Colon (tissue), 2 donors: ENCODE measurements at regions not wholly inside any gene's neighbourhood (a gene's known extent, or its start where the extent isn't known, plus 50 kb on each side); places are given as distances from the start of the nearest gene placed in this dataset.
A peak's percentile ranks its signal among the peaks of the same experiment; 100 is the strongest.
"Not testable (repeated sequence)": the region's sequence is repeated elsewhere in the genome, so short reads cannot be mapped to it uniquely, and the experiment has no call there.

Experiments used
- FAIRE-seq: peaks from 2 replicates; lab custom pipeline; 2012; peaks lifted over from hg19 to GRCh38; lab: Jason Lieb, UNC
- donor health status: control.
- donor health status: control.

DNA sequence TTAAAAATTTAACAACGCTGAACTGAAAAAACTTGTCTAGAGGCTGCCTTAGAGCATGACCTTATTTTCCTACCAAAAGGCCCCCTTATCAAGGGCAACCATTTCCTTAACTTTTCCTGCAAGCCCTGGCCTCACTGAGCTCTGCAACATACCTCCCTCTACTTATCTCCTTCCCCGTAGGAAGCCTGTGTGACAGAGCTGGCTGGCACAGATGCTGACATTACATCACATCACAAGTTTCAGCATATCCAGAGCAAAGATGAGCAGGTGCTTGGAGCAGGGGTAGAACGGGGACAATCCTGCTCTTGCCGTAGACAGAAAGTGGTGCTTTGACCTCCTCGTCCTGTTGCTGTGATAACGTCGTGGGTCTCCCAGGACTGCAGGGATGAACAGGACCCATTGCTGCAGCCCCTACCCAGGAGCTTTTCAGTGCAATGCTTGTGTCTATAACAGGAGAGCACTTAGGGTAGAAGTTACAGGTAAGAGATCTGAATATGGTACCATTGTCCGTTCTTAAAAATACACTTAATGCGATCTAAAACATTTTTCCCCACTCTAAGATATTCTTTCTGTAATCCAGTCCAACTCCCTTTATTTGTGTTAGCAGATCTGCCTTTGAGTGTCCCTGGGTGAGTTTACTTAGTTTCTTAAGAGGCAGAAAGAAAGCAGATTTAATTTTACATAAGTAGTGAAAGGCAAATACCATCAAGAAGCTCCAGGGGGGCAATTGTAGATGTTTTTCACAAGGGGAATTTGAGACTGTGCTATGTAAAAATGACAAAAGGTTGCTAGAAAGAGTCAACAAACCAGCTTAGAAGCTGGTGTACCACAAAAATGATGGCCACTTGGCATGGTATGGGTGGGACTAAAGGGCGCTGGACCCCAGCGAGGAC is 101.9 kb upstream of the EFNA5 start:
- no peak for FAIRE-seq

DNA sequence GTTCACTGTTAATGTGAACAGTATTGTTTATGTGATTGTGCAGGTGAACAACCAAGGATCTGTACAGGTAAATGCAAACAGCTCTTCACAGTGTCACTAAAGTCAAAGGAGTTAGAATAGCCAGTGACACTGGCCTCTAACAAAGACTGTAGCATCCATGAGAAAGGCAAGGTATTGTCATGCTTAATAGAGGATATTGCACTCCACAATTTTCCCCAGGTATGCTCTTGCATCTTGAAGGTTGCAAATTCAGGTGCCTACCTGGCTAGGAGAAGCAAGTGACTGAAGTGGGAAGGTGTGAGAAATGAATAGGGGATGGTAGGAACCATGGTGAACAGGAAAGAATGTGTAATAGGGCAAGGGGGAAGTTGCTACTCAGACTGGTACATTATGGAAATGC is 101.2 kb upstream of the EFNA5 start:
- no peak for FAIRE-seq

DNA sequence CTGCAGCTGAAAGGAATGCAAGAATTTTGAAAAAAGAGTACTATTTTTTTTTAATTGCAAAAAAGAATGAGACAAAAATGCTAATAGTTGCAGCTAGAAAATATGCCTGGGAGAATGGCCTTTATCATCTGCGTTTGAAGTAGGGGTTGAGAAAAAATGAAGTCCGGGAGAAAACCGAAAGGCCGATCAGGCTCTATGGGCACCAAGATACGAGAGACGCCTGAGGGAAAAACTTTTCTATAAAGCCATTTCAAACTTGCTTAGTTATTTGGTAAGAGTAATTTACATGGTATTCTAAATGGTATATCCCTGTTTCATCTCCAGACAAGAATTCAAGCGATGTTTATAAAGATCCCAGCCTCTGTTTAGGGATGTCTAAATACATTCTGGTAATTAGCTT is 99.3 kb upstream of the EFNA5 start:
- no peak for FAIRE-seq

DNA sequence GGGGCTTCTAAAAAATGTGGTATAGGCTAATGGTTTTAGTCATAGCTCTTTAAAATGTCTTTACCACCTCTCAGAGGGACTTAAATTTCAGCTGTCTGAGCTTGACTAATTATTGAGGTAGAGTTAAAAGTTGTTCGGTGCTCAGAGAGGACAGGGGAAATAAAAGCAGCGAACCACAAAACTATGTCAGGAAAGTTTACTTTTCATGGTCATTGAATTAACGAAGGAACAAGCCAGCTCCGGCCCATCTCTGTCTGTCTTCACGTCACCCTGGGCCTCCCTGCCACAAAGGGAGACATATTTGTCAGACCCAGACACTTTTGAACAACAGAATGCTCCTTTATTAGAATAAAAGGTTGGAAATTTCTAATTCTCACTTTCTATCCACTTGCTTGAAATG is 98.8 kb upstream of the EFNA5 start:
- FAIRE-seq: no peak

DNA sequence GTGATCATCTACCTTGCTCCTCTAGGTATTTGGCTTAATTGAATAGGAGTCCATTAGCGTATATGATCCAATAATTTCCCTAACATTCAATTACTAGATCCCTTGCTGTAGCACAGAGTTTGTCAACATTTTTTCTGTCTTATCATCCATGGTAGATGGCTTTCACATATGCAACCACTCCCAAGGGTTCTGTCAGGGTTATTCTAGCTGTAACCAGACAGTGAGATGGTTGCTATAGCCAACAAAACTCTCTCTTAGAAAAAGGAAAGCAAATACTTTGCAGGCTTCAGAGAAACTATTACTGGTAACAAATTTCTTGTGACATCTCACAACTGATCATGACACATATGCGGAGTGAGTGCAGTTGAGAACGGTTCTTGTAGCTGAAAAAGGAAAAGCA is 96.2 kb upstream of the EFNA5 start:
- no peak for FAIRE-seq

DNA sequence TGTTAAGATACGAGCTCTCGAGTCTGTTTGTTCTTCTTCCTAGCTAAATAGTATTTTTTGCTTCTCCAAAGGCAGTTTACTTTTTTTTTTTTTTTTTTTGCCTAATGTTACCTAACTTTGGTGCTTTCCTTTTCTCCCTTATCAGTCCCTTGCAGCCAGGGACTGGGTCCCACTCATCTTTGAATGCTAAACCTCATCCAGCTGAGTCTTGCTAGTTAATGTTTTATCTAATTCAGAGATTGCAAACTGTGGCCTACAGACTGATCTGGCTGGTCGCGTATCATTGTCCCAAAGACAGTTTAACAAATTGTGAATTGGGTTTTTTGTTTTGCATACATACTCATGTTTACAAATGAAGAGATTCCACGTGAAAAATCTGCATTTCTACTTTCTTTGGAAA is 95.7 kb upstream of the EFNA5 start:
- FAIRE-seq: no peak

DNA sequence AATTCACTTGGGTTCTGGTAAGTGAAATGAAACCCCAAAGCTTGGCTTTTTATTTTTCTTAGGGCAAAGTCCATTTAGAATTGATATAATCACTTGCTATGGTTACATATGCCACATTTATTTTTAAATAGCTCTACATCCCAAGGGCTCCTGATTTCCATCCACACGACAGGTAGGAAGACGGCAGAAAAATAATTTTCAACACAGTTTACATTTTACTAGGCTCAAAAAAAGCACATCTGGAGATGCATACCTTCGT is 95.0 kb upstream of the EFNA5 start:
- FAIRE-seq: no peak

DNA sequence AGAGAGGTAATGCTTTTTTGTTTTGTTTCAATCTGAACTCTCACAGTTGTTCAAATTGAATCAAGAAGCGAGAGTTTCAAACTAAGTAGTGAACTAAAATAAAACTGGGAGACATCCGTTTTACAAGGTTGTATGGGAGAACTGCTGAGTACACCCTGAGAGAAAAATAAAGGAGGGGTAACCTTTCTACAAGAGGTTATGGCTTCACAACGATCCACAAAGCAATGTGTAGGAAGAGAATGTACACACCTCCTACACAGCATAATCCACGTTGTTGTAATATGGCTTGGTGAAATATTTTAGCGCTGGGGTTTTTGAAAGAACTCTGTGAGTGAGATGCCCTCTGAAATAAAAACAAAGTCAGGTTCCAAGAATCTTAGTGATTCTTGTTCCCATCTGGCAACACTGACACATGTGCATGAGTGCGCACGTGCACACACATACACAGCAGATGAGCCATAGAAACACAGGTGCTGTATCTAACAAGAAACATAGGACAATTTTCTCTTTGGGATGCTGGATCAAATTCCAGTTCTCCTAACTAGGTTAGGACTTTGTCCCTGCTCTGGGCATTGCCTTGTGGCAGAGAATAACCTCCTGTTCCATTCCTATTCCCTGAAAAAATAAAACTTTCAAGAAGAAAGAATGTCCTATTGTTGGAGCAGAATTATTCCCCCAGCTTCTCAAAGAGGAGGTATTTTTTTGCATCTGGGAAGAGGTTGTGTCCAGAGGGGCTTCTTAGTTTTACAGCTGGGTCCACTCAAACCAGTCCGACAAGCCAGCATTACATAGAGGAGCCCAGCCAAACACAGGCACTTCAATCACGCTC is 94.5 kb upstream of the EFNA5 start:
- no peak for FAIRE-seq

DNA sequence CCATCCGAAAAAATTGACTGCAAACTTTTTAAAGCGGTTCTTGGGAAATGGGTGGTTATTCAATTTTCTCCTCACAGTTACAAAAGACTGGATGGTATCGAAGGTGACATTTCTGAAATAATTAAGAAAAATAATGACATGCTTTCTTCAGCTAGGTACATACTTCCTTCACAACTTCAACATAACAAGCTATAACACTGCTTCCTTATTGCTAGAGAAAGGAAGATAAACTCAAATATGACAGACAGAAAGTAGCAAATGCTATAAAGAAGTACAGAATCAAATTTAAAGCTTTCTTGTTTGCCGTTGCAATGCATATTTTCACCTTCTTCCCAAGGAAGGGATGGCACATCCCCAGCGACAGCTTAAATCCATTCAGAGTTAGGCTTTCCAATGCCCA is 93.5 kb upstream of the EFNA5 start:
- no peak for FAIRE-seq

DNA sequence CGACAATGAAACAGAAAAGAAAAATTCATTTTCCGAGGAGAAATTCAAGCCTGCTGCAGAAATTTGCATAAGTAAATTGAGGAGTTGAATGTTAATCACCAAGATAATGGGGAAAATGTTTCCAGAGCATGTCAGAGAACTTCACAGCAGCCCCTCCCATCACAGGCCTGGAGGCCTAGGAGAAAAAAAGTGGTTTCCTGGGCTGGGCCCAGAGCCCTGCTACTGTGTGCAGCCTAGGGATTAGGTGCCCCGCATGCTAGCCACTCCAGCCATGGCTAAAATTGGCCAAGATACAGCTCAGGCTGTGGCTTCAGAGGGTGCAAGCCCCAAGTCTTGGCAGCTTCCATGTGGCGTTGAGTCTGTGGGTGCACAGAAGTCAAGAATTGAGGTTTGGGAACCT is 82.7 kb upstream of the EFNA5 start:
- FAIRE-seq: no peak

DNA sequence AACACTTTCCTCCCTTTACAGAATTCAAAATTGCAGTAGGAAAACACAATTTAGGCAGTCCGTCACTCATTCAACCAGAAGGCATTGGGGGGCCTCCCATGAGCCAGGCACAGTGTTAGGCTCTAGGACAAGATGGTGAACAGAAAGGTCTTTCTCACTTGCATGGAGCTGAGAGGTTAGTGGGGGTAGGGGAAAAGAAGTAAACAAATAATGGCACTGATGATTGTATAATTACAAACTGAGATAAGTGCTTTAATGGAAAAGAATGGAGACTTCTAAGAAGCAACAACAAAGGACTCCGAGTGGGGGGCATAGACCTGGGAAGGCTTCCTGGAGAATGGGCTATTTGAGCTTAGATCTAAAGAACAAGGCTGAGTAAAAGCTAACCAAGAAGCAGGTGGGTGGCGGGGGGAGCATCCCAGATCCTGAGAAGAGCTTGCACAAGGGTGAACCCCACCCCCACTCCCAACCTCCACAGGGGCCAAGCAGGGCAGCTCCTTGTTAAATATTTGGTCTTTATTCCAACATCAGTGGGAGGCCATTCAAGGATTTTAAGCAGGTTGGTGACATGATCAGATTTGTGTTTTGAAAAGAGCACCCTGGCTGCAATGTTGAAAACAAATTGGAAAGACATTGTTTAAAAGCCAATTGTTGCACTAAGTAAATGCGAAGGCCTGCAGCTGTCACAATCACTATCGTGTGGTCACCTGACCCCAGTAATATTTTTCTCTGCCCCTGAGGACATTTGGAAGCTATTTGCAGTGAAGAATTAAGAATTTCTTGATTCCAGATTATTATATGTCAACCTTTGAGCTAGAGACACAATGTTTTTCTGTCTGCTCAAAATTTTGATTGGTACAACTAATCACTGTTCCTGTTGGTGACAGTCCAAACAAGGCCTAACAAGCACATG is 73.9 kb upstream of the EFNA5 start:
- no peak for FAIRE-seq

DNA sequence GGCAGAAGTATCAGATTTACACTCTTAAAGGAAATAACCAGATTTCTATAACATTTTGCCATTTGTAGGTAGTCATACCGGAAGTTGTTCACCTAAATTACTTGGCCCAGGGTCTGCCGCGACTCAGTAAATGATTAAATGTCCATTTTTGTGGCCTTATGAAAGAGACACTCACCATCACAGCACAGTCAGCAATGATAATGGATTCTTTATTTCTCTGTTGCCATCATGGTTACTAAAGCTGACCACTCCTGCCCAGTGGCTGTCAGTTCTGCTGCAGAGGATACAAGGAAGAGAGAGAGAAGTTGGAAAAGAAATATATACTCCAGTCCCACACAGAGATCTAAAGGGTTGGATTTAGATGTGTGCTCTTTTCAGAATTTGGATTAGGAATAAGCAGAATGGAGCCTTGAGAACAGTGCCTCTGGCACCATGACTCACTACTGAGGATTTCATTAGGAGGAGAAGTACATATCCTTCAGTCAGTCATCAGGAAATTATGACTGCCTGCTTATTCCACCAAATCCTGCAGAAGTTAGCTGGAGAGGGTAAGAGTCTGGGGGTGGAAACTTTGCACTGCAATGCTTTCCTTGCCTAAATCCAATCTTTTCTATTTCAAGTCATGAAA is 72.8 kb upstream of the EFNA5 start:
- no peak for FAIRE-seq

DNA sequence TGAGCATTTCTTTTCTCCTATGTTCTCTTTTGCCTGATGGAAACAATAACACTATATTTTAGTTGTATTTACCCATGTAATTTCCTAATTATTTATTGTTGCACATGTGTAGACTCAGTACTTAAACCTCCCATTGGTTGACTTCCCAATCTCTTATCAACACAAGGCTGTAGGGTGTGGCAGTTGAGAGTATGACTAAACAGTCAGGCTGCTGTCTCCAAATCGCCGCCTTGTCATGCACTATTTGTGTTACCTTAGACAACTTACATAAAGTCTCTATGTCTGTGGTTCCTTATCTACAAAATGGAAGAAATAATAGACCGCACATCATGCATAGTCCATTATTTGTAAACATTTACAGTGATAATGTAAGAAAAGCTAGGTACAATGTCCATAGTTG is 68.9 kb upstream of the EFNA5 start:
- no peak for FAIRE-seq

DNA sequence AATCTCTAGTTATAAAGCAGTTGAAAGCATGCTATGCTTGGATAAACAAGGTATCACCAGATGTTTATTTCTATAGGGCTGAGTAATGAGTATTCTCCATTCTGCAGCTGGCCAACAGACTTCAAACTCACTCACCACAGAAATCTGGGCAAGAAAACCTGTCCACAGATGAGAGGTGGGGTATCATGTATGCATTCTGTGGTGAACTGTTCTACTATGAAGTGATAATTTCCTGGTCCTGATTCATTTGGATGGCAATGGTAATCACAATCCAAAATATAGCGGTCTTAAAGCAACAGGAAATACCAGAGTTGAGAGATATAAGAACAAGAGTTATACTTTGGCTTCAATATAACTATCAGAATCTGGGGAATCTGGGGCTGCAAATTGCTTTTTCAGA is 65.9 kb upstream of the EFNA5 start:
- no peak for FAIRE-seq

DNA sequence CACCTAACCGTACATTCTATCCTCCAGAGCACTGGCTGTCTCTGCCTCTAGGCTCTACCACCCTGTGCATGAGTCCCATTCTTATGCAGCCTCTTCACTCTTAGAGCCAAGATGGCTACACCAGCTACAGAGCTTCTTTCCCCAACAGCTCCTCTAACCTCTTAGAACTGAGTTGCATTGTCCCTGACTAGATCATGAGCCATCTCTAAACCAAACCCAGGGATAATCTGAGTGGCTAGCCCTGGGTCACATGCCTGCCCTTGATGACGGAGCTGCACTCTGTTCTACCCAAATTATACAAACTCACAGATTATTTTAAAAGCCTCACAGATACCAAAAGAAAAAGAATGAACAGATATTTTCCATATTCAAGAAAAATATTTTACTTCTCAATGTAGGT is 65.4 kb upstream of the EFNA5 start:
- FAIRE-seq: peak; percentile 5

DNA sequence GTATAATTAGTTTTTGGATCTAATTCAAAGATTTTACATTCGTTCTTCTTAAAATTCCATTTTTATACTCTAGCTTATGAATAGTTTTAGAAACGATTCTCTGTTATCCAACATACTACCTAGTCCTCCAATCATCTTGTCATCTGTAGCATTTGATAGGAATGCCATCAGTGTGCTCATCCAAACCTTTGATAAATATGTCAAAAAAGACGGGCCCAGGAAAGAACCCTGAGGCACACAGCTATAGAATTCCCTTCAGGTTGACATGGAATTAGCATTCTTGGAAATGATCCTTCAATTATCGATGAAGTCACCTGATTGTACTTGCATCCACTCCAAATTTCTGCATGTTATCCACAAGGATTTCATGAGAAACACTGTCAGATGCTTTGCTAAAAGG is 64.8 kb upstream of the EFNA5 start:
- FAIRE-seq: no peak

DNA sequence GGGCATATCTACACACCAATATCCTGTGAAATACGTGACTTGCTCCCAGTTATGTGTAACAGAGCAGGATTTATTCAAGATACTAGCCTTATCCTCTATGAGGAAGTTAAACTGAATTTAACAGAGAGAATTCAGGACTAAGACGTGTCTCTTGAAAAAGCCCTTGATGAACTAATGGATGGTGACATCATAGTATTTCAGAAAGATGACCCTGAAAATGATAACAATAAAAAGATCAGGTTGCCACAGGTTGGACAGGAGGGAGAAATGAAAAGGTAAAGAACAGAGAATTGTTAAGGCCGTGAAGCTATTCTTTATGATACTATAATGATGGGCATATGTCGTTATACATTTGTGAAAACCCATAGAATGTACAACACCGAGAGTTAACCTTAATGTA is 56.2 kb upstream of the EFNA5 start:
- no peak for FAIRE-seq

DNA sequence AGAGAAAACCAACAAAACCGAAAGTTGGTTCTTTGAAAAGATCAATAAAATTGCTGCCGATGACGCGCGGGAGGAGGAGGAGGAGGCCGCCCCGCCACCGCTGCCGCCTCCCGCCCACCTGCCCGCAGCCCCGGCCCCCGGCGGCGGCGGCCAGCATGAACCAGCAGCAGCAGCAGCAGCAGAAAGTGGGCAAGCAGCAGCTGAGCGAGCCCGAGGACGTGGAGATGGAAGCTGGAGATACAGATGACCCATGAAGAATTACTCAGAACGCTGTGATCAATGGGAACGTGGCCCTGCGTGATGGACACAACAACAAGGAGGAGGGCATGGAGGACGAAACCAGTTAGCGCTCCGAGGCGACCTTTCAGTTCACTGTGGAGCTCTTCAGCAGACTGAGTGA is 53.9 kb upstream of the EFNA5 start:
- no peak for FAIRE-seq

DNA sequence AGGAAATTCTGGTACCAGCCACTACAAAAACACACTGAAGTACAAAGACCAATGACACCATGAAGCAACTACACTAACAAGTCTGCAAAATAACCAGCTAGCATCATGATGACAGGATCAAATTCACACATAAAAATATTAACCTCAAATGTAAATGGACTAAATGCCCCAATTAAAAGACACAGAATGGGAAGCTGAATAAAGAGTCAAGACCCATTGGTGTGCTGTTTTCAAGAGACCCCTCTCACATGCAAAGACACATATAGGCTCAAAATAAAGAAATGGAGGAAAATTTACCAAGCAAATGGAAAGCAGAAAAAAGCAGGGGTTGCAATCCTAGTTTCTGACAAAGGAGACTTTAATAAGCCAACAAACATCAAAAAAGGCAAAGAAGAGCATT is 50.5 kb upstream of the EFNA5 start:
- not testable (repeated sequence) for FAIRE-seq
